CD4-positive, CD25-positive, alpha-beta regulatory T cell (primary cell): ENCODE measurements at regions not wholly inside any gene's neighbourhood (a gene's known extent, or its start where the extent isn't known, plus 50 kb on each side); places are given as distances from the start of the nearest gene placed in this dataset.

ENCODE experiments used
- ATAC-seq, 2 donors: fragments of 150-1000 bp; cut with Tn5 transposase; one replicate each; pipeline ENCODE4 v1.10.0; 2021; ENCODE audit warnings: low read depth in 2 of 2, moderate number of reproducible peaks in 2 of 2, moderate library complexity in 1 of 2
- DNase-seq, 3 donors: peaks; one replicate each; pipeline versions ENCODE4 v3.0.0 to v3.0.0-alpha.2; 2012 to 2022; ENCODE audit warnings: mixed read lengths in 1 of 3
- H3K27ac ChIP-seq: one replicate; pipeline ENCODE4 v1.7.0; 2013; ENCODE audit warnings: mild to moderate bottlenecking, low read length; ENCODE audit not compliant: insufficient read depth, poor library complexity, severe bottlenecking
- H3K27me3 ChIP-seq: one replicate; pipeline ENCODE4 v1.7.0; 2013; ENCODE audit warnings: low read length; ENCODE audit not compliant: control insufficient read depth, insufficient read depth
- H3K36me3 ChIP-seq: one replicate; pipeline ENCODE4 v1.7.0; 2013; ENCODE audit warnings: mild to moderate bottlenecking, low read length, moderate library complexity; ENCODE audit not compliant: control insufficient read depth, insufficient read depth
- H3K4me1 ChIP-seq: 2 replicates; pipeline ENCODE4 v1.7.0; 2013; ENCODE audit warnings: mild to moderate bottlenecking, low read length; ENCODE audit not compliant: insufficient read depth, control insufficient read depth, poor library complexity, severe bottlenecking
- H3K4me3 ChIP-seq: one replicate; pipeline ENCODE4 v1.7.0; 2013; ENCODE audit warnings: low read depth, mild to moderate bottlenecking, low read length, moderate library complexity
- H3K9me3 ChIP-seq, 2 experiments: 1 replicate in 1 of 2; 2 replicates in 1 of 2; pipeline ENCODE4 v1.7.0; 2013; ENCODE audit warnings: low read length in 2 of 2, mild to moderate bottlenecking in 1 of 2, moderate library complexity in 1 of 2; ENCODE audit not compliant: control insufficient read depth in 2 of 2
- H3K27ac Mint-ChIP-seq, 3 donors: one replicate each; pipeline ENCODE4 v1.8.0; 2020 to 2022; ENCODE audit warnings: mild to moderate bottlenecking in 3 of 3, mixed read lengths in 3 of 3, moderate library complexity in 2 of 3
- H3K27me3 Mint-ChIP-seq: one replicate; pipeline ENCODE4 v1.8.0; 2022; ENCODE audit warnings: mild to moderate bottlenecking, mixed read lengths
- H3K36me3 Mint-ChIP-seq: one replicate; pipeline ENCODE4 v1.8.0; 2020; ENCODE audit warnings: mixed read lengths
- H3K4me1 Mint-ChIP-seq, 4 donors: one replicate each; pipeline ENCODE4 v1.8.0; 2020 to 2022; ENCODE audit warnings: mixed read lengths in 4 of 4, mild to moderate bottlenecking in 1 of 4
- H3K4me3 Mint-ChIP-seq, 4 donors: one replicate each; pipeline ENCODE4 v1.8.0; 2020 to 2022; ENCODE audit warnings: mild to moderate bottlenecking in 4 of 4, mixed read lengths in 4 of 4, moderate library complexity in 3 of 4
- H3K9me3 Mint-ChIP-seq, 7 donors: one replicate each; pipeline ENCODE4 v1.8.0; 2020 to 2022; ENCODE audit warnings: mixed read lengths in 7 of 7, mild to moderate bottlenecking in 3 of 7, moderate library complexity in 2 of 7

GRCh38 chr3:28646435-28646834 lies 297.8 kb upstream of the AZI2 start:
- no peaks in the 10 kb centered on the region for H3K4me1 Mint-ChIP-seq
- Histone ChIP-seq H3K36me3 (no peaks in the 10 kb centered on the region), H3K27ac (no peak overlapping the region), H3K27me3 (no peaks in the 10 kb centered on the region), H3K4me1 (no peaks in the 10 kb centered on the region), H3K9me3 (no peaks in the 10 kb centered on the region), H3K4me3 (no peak overlapping the region)
- peaks cover 0 to 1% (median 0%) of the 10 kb centered on the region in 7 donors for H3K9me3 Mint-ChIP-seq
- H3K4me3 Mint-ChIP-seq, result no peak overlapping the region
- ATAC-seq (no peak), DNase-seq (no peak)
- no peaks in the 10 kb centered on the region for H3K27me3 Mint-ChIP-seq
- no peaks in the 10 kb centered on the region for H3K36me3 Mint-ChIP-seq
- H3K27ac Mint-ChIP-seq, result no peak overlapping the region

GRCh38 chr3:28649266-28649665 lies 300.6 kb upstream of the AZI2 start:
- no peak overlapping the region for H3K4me3 Mint-ChIP-seq
- H3K4me1 ChIP-seq, result no peaks in the 10 kb centered on the region
- no peak overlapping the region for H3K27ac ChIP-seq
- no peaks in the 10 kb centered on the region for H3K27me3 ChIP-seq
- no peaks in the 10 kb centered on the region for H3K36me3 ChIP-seq
- no peaks in the 10 kb centered on the region for H3K4me1 Mint-ChIP-seq
- H3K27ac Mint-ChIP-seq, result no peak overlapping the region
- no peaks in the 10 kb centered on the region for H3K36me3 Mint-ChIP-seq
- H3K4me3 ChIP-seq, result no peak overlapping the region
- H3K27me3 Mint-ChIP-seq, result no peaks in the 10 kb centered on the region
- ATAC-seq (no peak), DNase-seq (no peak)
- H3K9me3 Mint-ChIP-seq, result peaks cover 0 to 2% (median 0%) of the 10 kb centered on the region in 7 donors
- H3K9me3 ChIP-seq, result no peaks in the 10 kb centered on the region

GRCh38 chr3:28651159-28651558 lies 302.5 kb upstream of the AZI2 start:
- no peak overlapping the region for H3K4me3 ChIP-seq
- no peaks in the 10 kb centered on the region for H3K4me1 Mint-ChIP-seq
- no peaks in the 10 kb centered on the region for H3K36me3 ChIP-seq
- no peak overlapping the region for H3K27ac Mint-ChIP-seq
- no peak for DNase-seq
- H3K36me3 Mint-ChIP-seq, result no peaks in the 10 kb centered on the region
- ATAC-seq, result no peak
- H3K4me3 Mint-ChIP-seq, result no peak overlapping the region
- H3K4me1 ChIP-seq, result no peaks in the 10 kb centered on the region
- H3K27me3 Mint-ChIP-seq, result no peaks in the 10 kb centered on the region
- H3K27ac ChIP-seq, result no peak overlapping the region
- no peaks in the 10 kb centered on the region for H3K27me3 ChIP-seq
- peaks cover 0 to 2% (median 0%) of the 10 kb centered on the region in 7 donors for H3K9me3 Mint-ChIP-seq
- H3K9me3 ChIP-seq, result no peaks in the 10 kb centered on the region

- ATAC-seq, result no peak
- no peaks in the 10 kb centered on the region for H3K36me3 Mint-ChIP-seq
- no peak overlapping the region for H3K4me3 Mint-ChIP-seq
- H3K9me3 ChIP-seq, result no peaks in the 10 kb centered on the region
- H3K4me3 ChIP-seq, result no peak overlapping the region
- DNase-seq, result no peak
- H3K27ac ChIP-seq, result no peak overlapping the region
- H3K27ac Mint-ChIP-seq, result no peak overlapping the region
- H3K4me1 ChIP-seq, result no peaks in the 10 kb centered on the region
- peaks cover 0 to 4% (median 2%) of the 10 kb centered on the region in 4 donors for H3K4me1 Mint-ChIP-seq
- no peaks in the 10 kb centered on the region for H3K36me3 ChIP-seq
- H3K9me3 Mint-ChIP-seq, result peaks cover 0 to 2% (median 0%) of the 10 kb centered on the region in 7 donors
- H3K27me3 ChIP-seq, result no peaks in the 10 kb centered on the region
- no peaks in the 10 kb centered on the region for H3K27me3 Mint-ChIP-seq
Observed at GRCh38 chr3:28664123-28664522, 315.5 kb upstream of the AZI2 start.

- Mint-ChIP-seq H3K36me3 (no peaks in the 10 kb centered on the region), H3K27me3 (peaks cover 6% of the 10 kb centered on the region), H3K27ac (no peak overlapping the region), H3K9me3 (peaks cover 0 to 2% (median 0%) of the 10 kb centered on the region in 7 donors), H3K4me1 (peaks cover 0 to 4% (median 2%) of the 10 kb centered on the region in 4 donors), H3K4me3 (no peak overlapping the region)
- Histone ChIP-seq H3K36me3 (no peaks in the 10 kb centered on the region), H3K9me3 (no peaks in the 10 kb centered on the region), H3K4me1 (no peaks in the 10 kb centered on the region), H3K4me3 (no peak overlapping the region), H3K27me3 (no peaks in the 10 kb centered on the region), H3K27ac (no peak overlapping the region)
- ATAC-seq (peak; percentile 60 to 74), DNase-seq (peak; percentile 8 to 70 (median 38))
Observed at GRCh38 chr3:28667646-28668621, 319.3 kb upstream of the AZI2 start.

GRCh38 chr3:28669870-28670269 lies 321.2 kb upstream of the AZI2 start:
- DNase-seq, result no peak

GRCh38 chr3:28672406-28672805 lies 323.8 kb upstream of the AZI2 start:
- peaks cover 0 to 4% (median 2%) of the 10 kb centered on the region in 7 donors for H3K9me3 Mint-ChIP-seq
- DNase-seq (no peak), ATAC-seq (no peak)
- Histone ChIP-seq H3K27me3 (no peaks in the 10 kb centered on the region), H3K4me3 (no peak overlapping the region), H3K9me3 (no peaks in the 10 kb centered on the region), H3K27ac (no peak overlapping the region), H3K4me1 (no peaks in the 10 kb centered on the region), H3K36me3 (no peaks in the 10 kb centered on the region)
- H3K4me3 Mint-ChIP-seq, result no peak overlapping the region
- H3K27me3 Mint-ChIP-seq, result peaks cover 13% of the 10 kb centered on the region
- H3K4me1 Mint-ChIP-seq, result peaks cover 0 to 4% (median 2%) of the 10 kb centered on the region in 4 donors
- H3K36me3 Mint-ChIP-seq, result no peaks in the 10 kb centered on the region
- H3K27ac Mint-ChIP-seq, result no peak overlapping the region

More at GRCh38 chr3:28669870-28670269, 321.2 kb upstream of the AZI2 start:
- peaks cover 0 to 4% (median 2%) of the 10 kb centered on the region in 4 donors for H3K4me1 Mint-ChIP-seq
- H3K4me3 Mint-ChIP-seq, result no peak overlapping the region
- H3K36me3 ChIP-seq, result no peaks in the 10 kb centered on the region
- H3K27ac ChIP-seq, result no peak overlapping the region
- no peaks in the 10 kb centered on the region for H3K36me3 Mint-ChIP-seq
- no peaks in the 10 kb centered on the region for H3K27me3 ChIP-seq
- no peaks in the 10 kb centered on the region for H3K4me1 ChIP-seq
- H3K9me3 Mint-ChIP-seq, result peaks cover 0 to 3% (median 2%) of the 10 kb centered on the region in 7 donors
- no peaks in the 10 kb centered on the region for H3K9me3 ChIP-seq
- H3K4me3 ChIP-seq, result no peak overlapping the region
- no peak overlapping the region for H3K27ac Mint-ChIP-seq
- ATAC-seq, result no peak
- H3K27me3 Mint-ChIP-seq, result peaks cover 13% of the 10 kb centered on the region

GRCh38 chr3:28673446-28673845 lies 324.8 kb upstream of the AZI2 start:
- Mint-ChIP-seq H3K9me3 (peaks cover 0 to 4% (median 2%) of the 10 kb centered on the region in 7 donors), H3K36me3 (no peaks in the 10 kb centered on the region), H3K4me1 (no peaks in the 10 kb centered on the region), H3K4me3 (no peak overlapping the region), H3K27me3 (peaks cover 13% of the 10 kb centered on the region), H3K27ac (no peak overlapping the region)
- Histone ChIP-seq H3K4me3 (no peak overlapping the region), H3K36me3 (no peaks in the 10 kb centered on the region), H3K27ac (no peak overlapping the region), H3K9me3 (no peaks in the 10 kb centered on the region), H3K4me1 (no peaks in the 10 kb centered on the region), H3K27me3 (no peaks in the 10 kb centered on the region)
- ATAC-seq, result no peak
- no peak for DNase-seq
